Liver (tissue), 8 donors: ENCODE measurements at regions not wholly inside any gene's neighbourhood (a gene's known extent, or its start where the extent isn't known, plus 50 kb on each side); places are given as distances from the start of the nearest gene placed in this dataset.

Experiments
- DNase-seq: peaks from one replicate; pipeline ENCODE4 v3.0.0-alpha.2; 2017; ENCODE audit warnings: low spot score
- H3K27ac ChIP-seq, 2 donors: one replicate each; pipeline ENCODE4 v1.7.0; 2013; ENCODE audit warnings: inconsistent platforms in 2 of 2, low read length in 2 of 2, control low read depth in 1 of 2, low read depth in 1 of 2, mild to moderate bottlenecking in 1 of 2
- H3K27me3 ChIP-seq, 4 donors: one replicate each; pipeline versions ENCODE4 v1.6.1 to v1.7.0; 2013; ENCODE audit warnings: low read length in 3 of 4, inconsistent platforms in 1 of 4, mild to moderate bottlenecking in 1 of 4, moderate library complexity in 1 of 4; ENCODE audit not compliant: control insufficient read depth in 4 of 4, insufficient read depth in 4 of 4
- H3K36me3 ChIP-seq, 4 donors: one replicate each; pipeline versions ENCODE4 v1.6.1 to v1.7.0; 2013; ENCODE audit warnings: low read length in 3 of 4, mild to moderate bottlenecking in 3 of 4, low read depth in 1 of 4, moderate library complexity in 1 of 4; ENCODE audit not compliant: control insufficient read depth in 4 of 4, insufficient read depth in 3 of 4
- H3K4me1 ChIP-seq, 4 donors: one replicate each; pipeline versions ENCODE4 v1.6.1 to v1.7.0; 2013; ENCODE audit warnings: low read length in 3 of 4, mild to moderate bottlenecking in 3 of 4, moderate library complexity in 1 of 4; ENCODE audit not compliant: control insufficient read depth in 4 of 4, insufficient read depth in 4 of 4
- H3K4me3 ChIP-seq, 3 donors: one replicate each; pipeline versions ENCODE4 v1.6.1 to v1.7.0; 2013; ENCODE audit warnings: low read length in 3 of 3, control low read depth in 1 of 3, low read depth in 1 of 3, mild to moderate bottlenecking in 1 of 3
- H3K9ac ChIP-seq, 2 donors: one replicate each; pipeline ENCODE4 v1.7.0; 2013; ENCODE audit warnings: low read length in 2 of 2, mild to moderate bottlenecking in 2 of 2, moderate library complexity in 2 of 2, control low read depth in 1 of 2, low read depth in 1 of 2
- H3K9me3 ChIP-seq, 4 donors: one replicate each; pipeline versions ENCODE4 v1.6.1 to v1.7.0; 2013; ENCODE audit warnings: low read length in 3 of 4; ENCODE audit not compliant: control insufficient read depth in 4 of 4
- CTCF ChIP-seq: fragments of 150-350 bp; IDR thresholded peaks from 2 replicates; pipeline ENCODE4 v1.5.1; 2017; ENCODE audit warnings: improper control_type of control experiment, low read depth, low read length; ENCODE audit not compliant: missing input control
- EGR1 ChIP-seq, 2 donors: IDR thresholded peaks; 2 replicates each; pipeline ENCODE4 v1.6.1; 2016 to 2018; ENCODE audit warnings: antibody characterized with exemption in 2 of 2, low read depth in 2 of 2
- FOXA2 ChIP-seq: IDR thresholded peaks from 2 replicates; pipeline ENCODE4 v1.6.1; 2016; ENCODE audit warnings: antibody characterized with exemption
- HNF4A ChIP-seq, 2 donors: conservative IDR thresholded peaks; 2 replicates each; pipeline ENCODE4 v1.6.1; 2016; ENCODE audit warnings: antibody characterized with exemption in 2 of 2, mild to moderate bottlenecking in 2 of 2
- HNF4G ChIP-seq: IDR thresholded peaks from 2 replicates; pipeline ENCODE4 v1.6.1; 2016; ENCODE audit warnings: antibody characterized with exemption
- JUND ChIP-seq, 2 donors: IDR thresholded peaks; 2 replicates each; pipeline ENCODE4 v1.6.1; 2016; ENCODE audit warnings: antibody characterized with exemption in 2 of 2
- NR2F2 ChIP-seq: IDR thresholded peaks from 2 replicates; pipeline ENCODE4 v1.6.1; 2016; ENCODE audit warnings: antibody characterized with exemption
- RAD21 ChIP-seq, 2 donors: IDR thresholded peaks; 2 replicates each; pipeline ENCODE4 v1.6.1; 2016; ENCODE audit warnings: antibody characterized with exemption in 2 of 2, mild to moderate bottlenecking in 2 of 2
- SP1 ChIP-seq: IDR thresholded peaks from 2 replicates; pipeline ENCODE4 v1.6.1; 2018; ENCODE audit warnings: antibody characterized with exemption, mild to moderate bottlenecking
- TAF1 ChIP-seq: conservative IDR thresholded peaks from 2 replicates; pipeline ENCODE4 v1.6.1; 2016; ENCODE audit warnings: antibody characterized with exemption, mild to moderate bottlenecking
- ZBTB33 ChIP-seq: IDR thresholded peaks from 2 replicates; pipeline ENCODE4 v1.6.1; 2016; ENCODE audit warnings: antibody characterized with exemption
- WGBS: extraction: QIAGEN DNeasy Blood & Tissue Kit; methylation state at CpG from one replicate; pipeline ENCODE4 v1.1.7; 2013; 5-methylcytosine and 5-hydroxymethylcytosine counted together
- TF ChIP-seq, protein P1 (sequence below): IDR thresholded peaks from 2 replicates; pipeline ENCODE4 v1.6.1; 2016; ENCODE audit warnings: antibody characterized with exemption, mild to moderate bottlenecking
- donor health status: healthy.
- donor health status: healthy.
- donor health status: healthy.
- donor health status: healthy.
- donor health status: healthy.

- 89% methylated on average over 3 of the region's 3 CpGs for WGBS
- Histone ChIP-seq H3K27me3 (no peaks in the 10 kb centered on the region), H3K4me3 (no peak overlapping the region), H3K9ac (no peak overlapping the region), H3K4me1 (no peaks in the 10 kb centered on the region), H3K27ac (no peak overlapping the region), H3K9me3 (peaks cover 0 to 2% (median 0%) of the 10 kb centered on the region in 4 donors), H3K36me3 (no peaks in the 10 kb centered on the region)
- no peak for TF ChIP-seq ZBTB33
- no peak for TF ChIP-seq FOXA2
- no peak for TF ChIP-seq NR2F2
- TF ChIP-seq CTCF: no peak
- no peak for TF ChIP-seq HNF4G
- no peak for TF ChIP-seq RAD21 (IDR thresholded peaks at IDR 0.05)
- TF ChIP-seq TAF1: no peak
- TF ChIP-seq SP1: no peak
- TF ChIP-seq, protein P1, sequence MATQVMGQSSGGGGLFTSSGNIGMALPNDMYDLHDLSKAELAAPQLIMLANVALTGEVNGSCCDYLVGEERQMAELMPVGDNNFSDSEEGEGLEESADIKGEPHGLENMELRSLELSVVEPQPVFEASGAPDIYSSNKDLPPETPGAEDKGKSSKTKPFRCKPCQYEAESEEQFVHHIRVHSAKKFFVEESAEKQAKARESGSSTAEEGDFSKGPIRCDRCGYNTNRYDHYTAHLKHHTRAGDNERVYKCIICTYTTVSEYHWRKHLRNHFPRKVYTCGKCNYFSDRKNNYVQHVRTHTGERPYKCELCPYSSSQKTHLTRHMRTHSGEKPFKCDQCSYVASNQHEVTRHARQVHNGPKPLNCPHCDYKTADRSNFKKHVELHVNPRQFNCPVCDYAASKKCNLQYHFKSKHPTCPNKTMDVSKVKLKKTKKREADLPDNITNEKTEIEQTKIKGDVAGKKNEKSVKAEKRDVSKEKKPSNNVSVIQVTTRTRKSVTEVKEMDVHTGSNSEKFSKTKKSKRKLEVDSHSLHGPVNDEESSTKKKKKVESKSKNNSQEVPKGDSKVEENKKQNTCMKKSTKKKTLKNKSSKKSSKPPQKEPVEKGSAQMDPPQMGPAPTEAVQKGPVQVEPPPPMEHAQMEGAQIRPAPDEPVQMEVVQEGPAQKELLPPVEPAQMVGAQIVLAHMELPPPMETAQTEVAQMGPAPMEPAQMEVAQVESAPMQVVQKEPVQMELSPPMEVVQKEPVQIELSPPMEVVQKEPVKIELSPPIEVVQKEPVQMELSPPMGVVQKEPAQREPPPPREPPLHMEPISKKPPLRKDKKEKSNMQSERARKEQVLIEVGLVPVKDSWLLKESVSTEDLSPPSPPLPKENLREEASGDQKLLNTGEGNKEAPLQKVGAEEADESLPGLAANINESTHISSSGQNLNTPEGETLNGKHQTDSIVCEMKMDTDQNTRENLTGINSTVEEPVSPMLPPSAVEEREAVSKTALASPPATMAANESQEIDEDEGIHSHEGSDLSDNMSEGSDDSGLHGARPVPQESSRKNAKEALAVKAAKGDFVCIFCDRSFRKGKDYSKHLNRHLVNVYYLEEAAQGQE: no peak
- no peak for TF ChIP-seq HNF4A (conservative IDR thresholded peaks at IDR 0.05)
- DNase-seq: no peak
Measured at GRCh38 chr7:27395626-27396025, 153.0 kb downstream of the EVX1 start.

GRCh38 chr7:27397503-27397902 is 154.9 kb downstream of the EVX1 start:
- no peaks in the 10 kb centered on the region for H3K36me3 ChIP-seq
- peaks cover 0 to 2% (median 0%) of the 10 kb centered on the region in 4 donors for H3K9me3 ChIP-seq
- WGBS: 95% methylated on average over 3 of the region's 3 CpGs
- no peak overlapping the region for H3K9ac ChIP-seq
- H3K4me3 ChIP-seq: no peak overlapping the region
- H3K4me1 ChIP-seq: no peaks in the 10 kb centered on the region
- no peak overlapping the region for H3K27ac ChIP-seq
- TF ChIP-seq ZBTB33: no peak
- no peak for TF ChIP-seq EGR1 (IDR thresholded peaks at IDR 0.05; ENCODE audit: low read depth in 2 of 2)
- TF ChIP-seq HNF4A (conservative IDR thresholded peaks at IDR 0.05): no peak
- TF ChIP-seq JUND (IDR thresholded peaks at IDR 0.05): no peak
- no peak for DNase-seq
- no peaks in the 10 kb centered on the region for H3K27me3 ChIP-seq
